ENCODE measurements at regions not wholly inside any gene's neighbourhood (a gene's known extent, or its start where the extent isn't known, plus 50 kb on each side); places are given as distances from the start of the nearest gene placed in this dataset.

DNA sequence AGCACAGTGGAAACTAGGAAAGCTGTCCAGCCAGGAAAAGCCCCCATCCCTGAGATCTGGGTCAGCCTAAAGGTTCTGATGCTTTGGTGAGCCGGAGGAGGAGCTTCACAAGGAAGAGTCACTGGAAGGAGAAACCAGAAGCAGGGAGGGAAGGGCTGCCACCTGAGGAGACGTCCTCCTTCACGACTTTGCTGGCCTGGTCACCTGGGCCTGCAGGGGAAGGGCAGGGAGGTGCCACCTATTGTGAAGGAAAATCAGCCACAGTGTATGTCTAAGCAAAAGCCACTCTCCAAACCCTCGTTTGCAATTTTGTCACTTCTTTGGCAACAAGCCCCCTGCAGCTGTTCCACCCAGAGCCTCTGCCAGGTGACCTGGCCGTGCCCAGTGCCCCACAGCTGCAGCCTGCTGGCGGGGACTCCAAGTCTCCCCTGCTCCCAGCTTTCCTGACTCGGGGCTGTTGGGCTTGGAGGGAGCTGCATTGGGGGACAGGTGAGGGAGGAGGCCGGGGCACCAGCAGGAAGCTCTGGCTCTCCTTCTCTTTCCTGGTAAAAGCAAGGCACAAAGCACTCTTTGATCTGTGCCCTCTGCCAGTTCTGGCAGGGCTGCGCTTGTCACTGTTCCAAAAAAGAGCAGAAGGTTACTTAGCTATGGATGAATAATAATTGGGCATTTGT, 120.9 kb upstream of the BCL2L14 start (continued):
- TF ChIP-seq, protein P1, sequence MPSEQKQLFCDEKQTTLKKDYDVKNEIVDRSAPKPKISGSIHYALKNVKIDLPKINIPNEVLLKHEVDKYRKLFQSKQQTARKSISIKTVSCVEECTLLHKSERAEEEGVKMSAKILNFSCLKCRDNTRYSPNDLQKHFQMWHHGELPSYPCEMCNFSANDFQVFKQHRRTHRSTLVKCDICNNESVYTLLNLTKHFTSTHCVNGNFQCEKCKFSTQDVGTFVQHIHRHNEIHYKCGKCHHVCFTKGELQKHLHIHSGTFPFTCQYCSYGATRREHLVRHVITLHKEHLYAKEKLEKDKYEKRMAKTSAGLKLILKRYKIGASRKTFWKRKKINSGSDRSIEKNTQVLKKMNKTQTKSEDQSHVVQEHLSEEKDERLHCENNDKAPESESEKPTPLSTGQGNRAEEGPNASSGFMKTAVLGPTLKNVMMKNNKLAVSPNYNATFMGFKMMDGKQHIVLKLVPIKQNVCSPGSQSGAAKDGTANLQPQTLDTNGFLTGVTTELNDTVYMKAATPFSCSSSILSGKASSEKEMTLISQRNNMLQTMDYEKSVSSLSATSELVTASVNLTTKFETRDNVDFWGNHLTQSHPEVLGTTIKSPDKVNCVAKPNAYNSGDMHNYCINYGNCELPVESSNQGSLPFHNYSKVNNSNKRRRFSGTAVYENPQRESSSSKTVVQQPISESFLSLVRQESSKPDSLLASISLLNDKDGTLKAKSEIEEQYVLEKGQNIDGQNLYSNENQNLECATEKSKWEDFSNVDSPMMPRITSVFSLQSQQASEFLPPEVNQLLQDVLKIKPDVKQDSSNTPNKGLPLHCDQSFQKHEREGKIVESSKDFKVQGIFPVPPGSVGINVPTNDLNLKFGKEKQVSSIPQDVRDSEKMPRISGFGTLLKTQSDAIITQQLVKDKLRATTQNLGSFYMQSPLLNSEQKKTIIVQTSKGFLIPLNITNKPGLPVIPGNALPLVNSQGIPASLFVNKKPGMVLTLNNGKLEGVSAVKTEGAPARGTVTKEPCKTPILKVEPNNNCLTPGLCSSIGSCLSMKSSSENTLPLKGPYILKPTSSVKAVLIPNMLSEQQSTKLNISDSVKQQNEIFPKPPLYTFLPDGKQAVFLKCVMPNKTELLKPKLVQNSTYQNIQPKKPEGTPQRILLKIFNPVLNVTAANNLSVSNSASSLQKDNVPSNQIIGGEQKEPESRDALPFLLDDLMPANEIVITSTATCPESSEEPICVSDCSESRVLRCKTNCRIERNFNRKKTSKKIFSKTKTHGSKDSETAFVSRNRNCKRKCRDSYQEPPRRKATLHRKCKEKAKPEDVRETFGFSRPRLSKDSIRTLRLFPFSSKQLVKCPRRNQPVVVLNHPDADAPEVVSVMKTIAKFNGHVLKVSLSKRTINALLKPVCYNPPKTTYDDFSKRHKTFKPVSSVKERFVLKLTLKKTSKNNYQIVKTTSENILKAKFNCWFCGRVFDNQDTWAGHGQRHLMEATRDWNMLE (tag by site-specific recombination; conservative IDR thresholded peaks at IDR 0.05; ENCODE audit: low read depth): no peak
- TF ChIP-seq, protein P2, sequence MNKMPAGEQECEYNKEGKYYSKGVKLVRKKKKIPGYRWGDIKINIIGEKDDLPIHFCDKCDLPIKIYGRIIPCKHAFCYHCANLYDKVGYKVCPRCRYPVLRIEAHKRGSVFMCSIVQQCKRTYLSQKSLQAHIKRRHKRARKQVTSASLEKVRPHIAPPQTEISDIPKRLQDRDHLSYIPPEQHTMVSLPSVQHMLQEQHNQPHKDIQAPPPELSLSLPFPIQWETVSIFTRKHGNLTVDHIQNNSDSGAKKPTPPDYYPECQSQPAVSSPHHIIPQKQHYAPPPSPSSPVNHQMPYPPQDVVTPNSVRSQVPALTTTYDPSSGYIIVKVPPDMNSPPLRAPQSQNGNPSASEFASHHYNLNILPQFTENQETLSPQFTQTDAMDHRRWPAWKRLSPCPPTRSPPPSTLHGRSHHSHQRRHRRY (tag by site-specific recombination; IDR thresholded peaks at IDR 0.05): no peak
- TF ChIP-seq KLF9 (tag by site-specific recombination; IDR thresholded peaks at IDR 0.05; ENCODE audit: low read depth) (no peak), ZNF677 (tag by site-specific recombination; IDR thresholded peaks at IDR 0.05) (no peak), ZNF24 (tag by site-specific recombination; IDR thresholded peaks at IDR 0.05) (no peak), ZNF10 (tag by site-specific recombination; IDR thresholded peaks at IDR 0.05) (no peak), ZNF654 (tag by site-specific recombination; IDR thresholded peaks at IDR 0.05; ENCODE audit: low read depth) (no peak), ZNF341 (tag by site-specific recombination; IDR thresholded peaks at IDR 0.05; ENCODE audit: low read depth) (no peak), ZBTB49 (tag by site-specific recombination; IDR thresholded peaks at IDR 0.05; ENCODE audit: low read depth) (no peak), ZNF221 (tag by site-specific recombination; IDR thresholded peaks at IDR 0.05; ENCODE audit: borderline replicate concordance) (no peak)

DNA sequence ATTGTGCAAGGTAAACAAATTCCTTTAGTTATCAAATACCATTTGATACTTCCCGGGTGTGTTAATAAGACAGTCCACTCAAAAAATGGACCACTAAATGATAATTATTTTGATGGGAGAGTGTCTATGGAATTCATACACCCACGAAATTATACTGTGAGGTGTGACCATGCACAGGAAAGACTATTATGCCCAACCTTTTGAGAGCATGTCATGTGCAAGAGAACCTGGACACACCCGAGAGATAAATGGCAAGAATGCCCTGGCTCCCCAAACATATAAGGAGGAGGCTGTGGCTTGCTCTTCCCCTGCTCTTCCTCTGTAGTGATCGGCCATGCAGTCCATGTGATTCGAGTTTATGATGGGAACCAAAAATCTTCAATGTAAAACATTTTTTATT, 119.5 kb upstream of the BCL2L14 start:
- H3K4me3 ChIP-seq (ENCODE audit: low read depth, low read length): no peak overlapping the region
- H3K4me1 ChIP-seq (ENCODE audit: control insufficient read depth, insufficient read depth, low read length): no peaks in the 10 kb centered on the region
- H3K9me3 ChIP-seq (ENCODE audit: control insufficient read depth, insufficient read depth, low read depth, low read length): no peaks in the 10 kb centered on the region
- no peaks in the 10 kb centered on the region for H3K36me3 ChIP-seq (ENCODE audit: control insufficient read depth in 2 of 2, insufficient read depth in 1 of 2, low read length in 2 of 2)
- ChIA-PET CTCF (interaction anchor here (0.6 to 1.3 kb wide), 2 partner anchors 82 to 720 kb away, joined by 4 to 5 read pairs; no protein-coding TSS in a partner anchor), POLR2A (no interaction called here)
- no peak overlapping the region for H3K27ac ChIP-seq (ENCODE audit: extremely low read depth, low read depth, low read length)
- TF ChIP-seq KLF16 (tag by site-specific recombination; IDR thresholded peaks at IDR 0.05): no peak
- TF ChIP-seq ZBTB48 (tag by site-specific recombination; IDR thresholded peaks at IDR 0.05): no peak
- TF ChIP-seq ZNF585B (tag by site-specific recombination; IDR thresholded peaks at IDR 0.05): no peak
- TF ChIP-seq ZBTB10 (tag by site-specific recombination; IDR thresholded peaks at IDR 0.05): no peak
- no peak for TF ChIP-seq KLF9 (tag by site-specific recombination; IDR thresholded peaks at IDR 0.05; ENCODE audit: low read depth)
- no peak for TF ChIP-seq ZNF112 (tag by site-specific recombination; IDR thresholded peaks at IDR 0.05)
- TF ChIP-seq ZBTB20 (tag by site-specific recombination; IDR thresholded peaks at IDR 0.05): no peak
- no peak for TF ChIP-seq ZNF335 (tag by site-specific recombination; conservative IDR thresholded peaks at IDR 0.05)
- TF ChIP-seq, protein P3, sequence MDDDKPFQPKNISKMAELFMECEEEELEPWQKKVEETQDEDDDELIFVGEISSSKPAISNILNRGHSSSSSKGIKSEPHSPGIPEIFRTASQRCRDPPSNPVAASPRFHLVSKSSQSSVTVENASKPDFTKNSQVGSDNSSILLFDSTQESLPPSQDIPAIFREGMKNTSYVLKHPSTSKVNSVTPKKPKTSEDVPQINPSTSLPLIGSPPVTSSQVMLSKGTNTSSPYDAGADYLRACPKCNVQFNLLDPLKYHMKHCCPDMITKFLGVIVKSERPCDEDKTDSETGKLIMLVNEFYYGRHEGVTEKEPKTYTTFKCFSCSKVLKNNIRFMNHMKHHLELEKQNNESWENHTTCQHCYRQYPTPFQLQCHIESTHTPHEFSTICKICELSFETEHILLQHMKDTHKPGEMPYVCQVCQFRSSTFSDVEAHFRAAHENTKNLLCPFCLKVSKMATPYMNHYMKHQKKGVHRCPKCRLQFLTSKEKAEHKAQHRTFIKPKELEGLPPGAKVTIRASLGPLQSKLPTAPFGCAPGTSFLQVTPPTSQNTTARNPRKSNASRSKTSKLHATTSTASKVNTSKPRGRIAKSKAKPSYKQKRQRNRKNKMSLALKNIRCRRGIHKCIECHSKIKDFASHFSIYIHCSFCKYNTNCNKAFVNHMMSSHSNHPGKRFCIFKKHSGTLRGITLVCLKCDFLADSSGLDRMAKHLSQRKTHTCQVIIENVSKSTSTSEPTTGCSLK (tag by site-specific recombination; IDR thresholded peaks at IDR 0.05): no peak
- TF ChIP-seq ZNF404 (tag by site-specific recombination; IDR thresholded peaks at IDR 0.05): no peak
- no peak for TF ChIP-seq CTCF (tag by site-specific recombination; IDR thresholded peaks at IDR 0.05)
